Psoas muscle (tissue), 7 donors: ENCODE measurements at regions not wholly inside any gene's neighbourhood (a gene's known extent, or its start where the extent isn't known, plus 50 kb on each side); places are given as distances from the start of the nearest gene placed in this dataset.

Experiments used
- ATAC-seq, 4 donors: fragments of 200-7000 bp; cut with Tn5 transposase; one replicate each; pipeline ENCODE4 v1.9.1; 2020; ENCODE audit warnings: moderate library complexity in 3 of 4, mild to moderate bottlenecking in 2 of 4
- DNase-seq, 2 donors: peaks; one replicate each; pipeline ENCODE4 v3.0.0-alpha.2; 2020
- H3K27ac ChIP-seq: fragments of 200-600 bp; one replicate; pipeline ENCODE4 v1.8.0; 2022
- H3K27me3 ChIP-seq, 3 donors: fragments of 200-600 bp in 1 of 3; one replicate each; pipeline versions ENCODE4 v1.6.1 to v1.8.0; 2013 to 2022; ENCODE audit warnings: low read length in 2 of 3, mild to moderate bottlenecking in 2 of 3, moderate library complexity in 1 of 3; ENCODE audit not compliant: insufficient read depth in 3 of 3
- H3K36me3 ChIP-seq, 2 donors: fragments of 200-600 bp in 1 of 2; one replicate each; pipeline versions ENCODE4 v1.6.1 to v1.8.0; 2013 to 2022; ENCODE audit warnings: low read depth in 1 of 2, mild to moderate bottlenecking in 1 of 2, moderate library complexity in 1 of 2; ENCODE audit not compliant: insufficient read depth in 1 of 2
- H3K4me1 ChIP-seq: fragments of 200-600 bp; one replicate; pipeline ENCODE4 v1.8.0; 2022
- H3K4me3 ChIP-seq: fragments of 200-600 bp; one replicate; pipeline ENCODE4 v1.8.0; 2022; ENCODE audit warnings: mild to moderate bottlenecking
- H3K9me3 ChIP-seq: fragments of 200-600 bp; one replicate; pipeline ENCODE4 v1.8.0; 2022
- CTCF ChIP-seq: fragments of 200-600 bp; IDR thresholded peaks from one replicate; pipeline ENCODE4 v1.8.0; 2022; ENCODE audit warnings: antibody characterized with exemption
- WGBS, 3 donors: extraction: QIAGEN DNeasy Blood & Tissue Kit; methylation state at CpG; one replicate each; pipeline versions ENCODE4 v1.1.6 to v1.1.7; 2013; 5-methylcytosine and 5-hydroxymethylcytosine counted together
- intact Hi-C, 2 donors: fragments of 100-400 bp; cut with DNase I; formaldehyde crosslinking; loops; one replicate each; pipeline versions ENCODE4 v1.11.0 to v1.14.2; 2022
- donor health status: healthy with polysubstance abuse.
- donor health status: DM: no; HTN: no; CAD: no; lungs with moderate emphysema.
- donor health status: Bipolar disorder and iron deficiency.
- donor health status: healthy.
- donor health status: DM: yes; HTN: yes; CAD: no.
- donor health status: DM: no; HTN: no; CAD: no.
- donor health status: DM: yes; HTN: yes; CAD: no.

DNA sequence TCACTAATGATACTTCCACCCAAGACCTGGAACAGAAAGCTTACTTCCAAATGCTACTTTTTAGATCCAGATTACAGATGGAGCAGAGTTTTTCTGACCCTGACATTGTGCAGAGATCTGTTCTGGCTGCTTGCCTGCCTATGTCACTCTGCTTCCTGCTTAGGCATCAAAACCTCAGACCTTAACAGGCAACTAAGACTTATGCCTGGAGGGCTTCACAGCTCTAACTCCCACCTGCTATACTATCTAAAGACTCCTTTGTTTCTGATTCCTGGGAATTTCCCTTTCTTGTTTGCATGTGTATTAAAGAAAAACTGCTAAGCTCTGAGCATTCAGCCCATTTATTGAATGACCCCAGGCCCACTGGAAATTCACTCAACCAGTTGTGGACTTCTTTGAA is 157.4 kb upstream of the NPHP3 start:
- H3K27ac ChIP-seq: no peak overlapping the region
- no peaks in the 10 kb centered on the region for H3K9me3 ChIP-seq
- ATAC-seq (no peak), DNase-seq (no peak)
- intact Hi-C loops: no loop called here
- H3K4me3 ChIP-seq: no peak overlapping the region
- no peak for TF ChIP-seq CTCF
- H3K27me3 ChIP-seq: no peaks in the 10 kb centered on the region
- H3K36me3 ChIP-seq: no peaks in the 10 kb centered on the region
- no peaks in the 10 kb centered on the region for H3K4me1 ChIP-seq

DNA sequence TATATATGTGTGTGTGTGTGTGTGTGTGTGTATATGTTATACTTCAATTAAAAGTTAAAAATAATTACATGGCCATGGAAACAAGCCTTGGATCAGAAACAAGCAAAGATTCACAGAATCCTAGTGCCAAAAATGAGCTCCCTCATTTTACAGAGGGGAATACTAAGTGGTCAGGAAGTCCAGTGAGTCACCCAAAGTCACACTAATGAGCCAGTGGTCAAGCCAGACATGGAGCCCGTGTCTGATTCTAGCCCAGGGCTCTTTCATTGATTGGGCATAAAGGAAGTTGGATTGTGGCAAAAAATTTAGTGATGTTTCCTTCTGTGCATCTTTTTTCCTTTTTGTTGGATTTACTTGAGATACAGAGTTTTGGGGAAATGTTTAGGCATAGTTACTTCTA is 152.5 kb upstream of the NPHP3 start:
- no peaks in the 10 kb centered on the region for H3K4me1 ChIP-seq
- intact Hi-C loops: no loop called here
- no peaks in the 10 kb centered on the region for H3K36me3 ChIP-seq
- no peak overlapping the region for H3K27ac ChIP-seq
- H3K27me3 ChIP-seq: no peaks in the 10 kb centered on the region
- 58 to 96% (median 59%) methylated on average over 1 of the region's 1 CpG for WGBS, 3 donors
- no peak overlapping the region for H3K4me3 ChIP-seq
- DNase-seq (no peak), ATAC-seq (no peak)
- TF ChIP-seq CTCF: no peak
- H3K9me3 ChIP-seq: no peaks in the 10 kb centered on the region

GRCh38 chr3:132872711-132873110 is 150.5 kb upstream of the NPHP3 start:
- no peak overlapping the region for H3K4me3 ChIP-seq
- no peak for TF ChIP-seq CTCF
- WGBS, 3 donors: 36 to 66% (median 47%) methylated on average over 1 of the region's 1 CpG
- no peaks in the 10 kb centered on the region for H3K27me3 ChIP-seq
- H3K9me3 ChIP-seq: no peaks in the 10 kb centered on the region
- no peak for DNase-seq
- no peaks in the 10 kb centered on the region for H3K4me1 ChIP-seq
- H3K27ac ChIP-seq: no peak overlapping the region
- intact Hi-C loops: no loop called here
- ATAC-seq: peak in 2 of 4 donors; percentile 50 to 56
- no peaks in the 10 kb centered on the region for H3K36me3 ChIP-seq

DNA sequence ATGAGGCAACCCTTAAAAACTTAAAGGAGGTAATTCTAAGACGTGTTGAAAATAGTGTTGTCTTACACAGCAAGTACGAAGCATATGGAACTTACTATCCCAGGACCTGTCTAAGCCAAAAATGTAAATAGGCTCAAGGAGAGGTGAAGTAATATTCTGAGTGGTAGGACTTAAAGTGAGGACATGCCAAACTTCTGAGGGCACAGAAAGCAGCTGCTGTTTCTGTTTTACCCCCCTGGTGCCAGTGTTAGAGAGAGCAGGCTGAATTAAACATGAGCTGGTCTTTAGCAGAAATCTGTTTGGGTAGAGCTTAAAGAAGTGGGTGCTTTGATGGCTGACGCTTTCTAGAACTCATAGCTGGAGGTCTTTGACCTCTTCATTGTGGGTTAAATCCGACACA is 149.7 kb upstream of the NPHP3 start:
- Histone ChIP-seq H3K27me3 (no peaks in the 10 kb centered on the region), H3K4me1 (no peaks in the 10 kb centered on the region), H3K9me3 (no peaks in the 10 kb centered on the region), H3K36me3 (no peaks in the 10 kb centered on the region), H3K4me3 (no peak overlapping the region), H3K27ac (peak overlapping the region; percentile 6)
- ATAC-seq: peak in 2 of 4 donors; percentile 20 to 55
- no peak for DNase-seq
- intact Hi-C loops: no loop called here
- no peak for TF ChIP-seq CTCF
- 53 to 76% (median 57%) methylated on average over 4 of the region's 4 CpGs for WGBS, 3 donors

DNA sequence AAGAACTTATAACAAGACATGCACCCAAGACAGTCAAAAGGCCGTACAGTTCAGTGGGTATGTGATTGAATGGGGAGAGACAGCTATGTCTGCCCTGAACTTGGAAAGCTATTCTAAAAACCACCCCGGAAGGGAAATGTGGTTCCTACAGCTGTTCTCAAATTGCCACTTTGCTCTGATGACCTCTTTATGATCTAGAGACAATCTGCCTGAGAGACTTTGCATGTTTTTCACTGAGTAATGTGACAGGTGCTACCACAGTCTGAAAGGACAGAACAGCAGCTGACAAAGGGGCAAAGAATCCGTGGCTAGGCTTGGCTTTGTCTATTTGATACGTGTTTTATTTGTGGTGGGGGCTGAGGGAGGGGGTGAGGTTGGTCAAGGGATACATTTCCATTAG is 148.3 kb upstream of the NPHP3 start:
- Histone ChIP-seq H3K36me3 (no peaks in the 10 kb centered on the region), H3K27ac (peak overlapping the region; percentile 28), H3K9me3 (no peaks in the 10 kb centered on the region), H3K4me3 (no peak overlapping the region), H3K27me3 (no peaks in the 10 kb centered on the region), H3K4me1 (no peaks in the 10 kb centered on the region)
- no peak for DNase-seq
- 21 to 37% (median 30%) methylated on average over 4 of the region's 4 CpGs for WGBS, 3 donors
- intact Hi-C loops: no loop called here
- TF ChIP-seq CTCF: no peak
- ATAC-seq: peak; percentile 58 to 86 (median 78)
